Upper lobe of right lung (tissue), 1 donor: ENCODE measurements at regions not wholly inside any gene's neighbourhood (a gene's known extent, or its start where the extent isn't known, plus 50 kb on each side); places are given as distances from the start of the nearest gene placed in this dataset.

ENCODE experiments used
- ATAC-seq: fragments of 200-7000 bp; cut with Tn5 transposase; one replicate; pipeline ENCODE4 v1.9.1; 2020; ENCODE audit warnings: mild to moderate bottlenecking, moderate library complexity
- DNase-seq: peaks from one replicate; pipeline ENCODE4 v3.0.0-alpha.2; 2020
- H3K27ac ChIP-seq: fragments of 200-600 bp; one replicate; pipeline ENCODE4 v1.8.0; 2022
- H3K27me3 ChIP-seq: fragments of 200-600 bp; one replicate; pipeline ENCODE4 v1.8.0; 2022; ENCODE audit warnings: mild to moderate bottlenecking
- H3K36me3 ChIP-seq: fragments of 200-600 bp; one replicate; pipeline ENCODE4 v1.8.0; 2022
- H3K4me1 ChIP-seq: fragments of 200-600 bp; one replicate; pipeline ENCODE4 v1.8.0; 2022
- H3K4me3 ChIP-seq: fragments of 200-600 bp; one replicate; pipeline ENCODE4 v1.8.0; 2022; ENCODE audit warnings: mild to moderate bottlenecking
- H3K9me3 ChIP-seq: fragments of 200-600 bp; one replicate; pipeline ENCODE4 v1.8.0; 2022
- CTCF ChIP-seq: fragments of 200-600 bp; IDR thresholded peaks from one replicate; pipeline ENCODE4 v1.8.0; 2022; ENCODE audit warnings: antibody characterized with exemption
- intact Hi-C: fragments of 100-400 bp; cut with DNase I; formaldehyde crosslinking; loops from one replicate; pipeline ENCODE4 v1.11.0; 2022
- donor health status: DM: no; HTN: yes; CAD: no; lungs with severe emphysema.

DNA sequence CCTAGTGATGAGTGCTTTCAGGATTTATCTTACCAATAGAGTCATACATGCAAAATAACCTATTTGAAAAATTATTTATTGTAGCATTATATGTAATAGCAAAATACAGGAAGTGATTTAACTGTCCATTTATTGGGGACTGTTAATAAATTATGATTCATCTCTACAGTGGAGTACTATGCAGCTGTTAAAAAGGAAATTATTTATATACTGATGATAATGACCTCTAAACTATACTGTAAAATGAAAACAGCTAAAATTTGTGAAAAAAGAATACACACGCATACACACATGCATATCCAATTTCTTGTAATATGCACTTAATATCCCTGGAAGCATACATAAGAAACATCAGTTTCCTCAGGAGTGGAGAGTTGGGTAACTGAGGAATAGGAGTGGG lies 58.0 kb upstream of the PALM2AKAP2 start:
- ATAC-seq (no peak), DNase-seq (no peak)
- intact Hi-C loops = no loop called here
- H3K9me3 ChIP-seq = no peaks in the 10 kb centered on the region
- no peak overlapping the region for H3K27ac ChIP-seq
- no peak for TF ChIP-seq CTCF
- no peak overlapping the region for H3K4me3 ChIP-seq
- H3K36me3 ChIP-seq = no peaks in the 10 kb centered on the region
- no peaks in the 10 kb centered on the region for H3K4me1 ChIP-seq
- no peaks in the 10 kb centered on the region for H3K27me3 ChIP-seq

DNA sequence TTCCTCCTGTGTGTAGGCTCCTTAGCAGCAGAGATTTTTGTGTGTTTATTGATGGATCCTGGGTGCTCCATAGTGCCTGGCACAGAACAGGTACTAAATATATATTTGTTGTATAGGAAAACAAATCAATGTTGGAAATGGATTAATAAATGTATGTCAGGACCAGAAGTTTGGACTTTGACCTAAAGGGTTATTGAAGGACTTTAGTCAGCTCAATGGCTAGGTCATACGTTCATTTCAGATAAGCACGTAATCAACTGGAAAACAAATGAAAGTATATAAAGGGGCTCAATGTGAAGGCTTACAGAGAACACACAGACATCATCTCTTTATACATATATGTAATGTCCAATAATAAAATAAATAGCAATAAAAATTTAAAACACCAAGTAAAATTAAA lies 56.2 kb upstream of the PALM2AKAP2 start:
- ATAC-seq (no peak), DNase-seq (no peak)
- Histone ChIP-seq H3K27me3 (no peaks in the 10 kb centered on the region), H3K36me3 (no peaks in the 10 kb centered on the region), H3K27ac (no peak overlapping the region), H3K4me3 (no peak overlapping the region), H3K9me3 (no peaks in the 10 kb centered on the region), H3K4me1 (no peaks in the 10 kb centered on the region)
- intact Hi-C loops = no loop called here
- no peak for TF ChIP-seq CTCF

DNA sequence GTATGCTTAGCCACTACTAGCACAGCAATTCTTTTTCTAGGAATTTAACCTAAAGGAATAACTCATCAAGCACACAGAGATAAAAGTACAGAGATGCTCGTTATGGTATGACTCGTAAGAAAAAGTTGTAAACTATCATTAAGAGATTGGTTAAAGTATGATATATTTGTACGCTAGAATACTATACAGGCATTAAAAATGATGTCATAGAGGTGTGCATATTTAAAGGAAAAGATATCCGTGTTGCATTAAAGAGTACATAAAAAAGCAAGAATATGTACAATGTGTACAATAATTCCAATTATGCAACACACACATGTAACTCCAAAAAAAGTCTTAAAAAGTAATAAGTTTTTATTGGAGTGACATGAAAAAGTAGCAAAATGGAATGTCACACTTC lies 54.5 kb upstream of the PALM2AKAP2 start:
- DNase-seq (no peak), ATAC-seq (no peak)
- no peaks in the 10 kb centered on the region for H3K27me3 ChIP-seq
- no peaks in the 10 kb centered on the region for H3K4me1 ChIP-seq
- intact Hi-C loops = no loop called here
- no peak overlapping the region for H3K27ac ChIP-seq
- no peak overlapping the region for H3K4me3 ChIP-seq
- H3K9me3 ChIP-seq = no peaks in the 10 kb centered on the region
- TF ChIP-seq CTCF = no peak
- no peaks in the 10 kb centered on the region for H3K36me3 ChIP-seq

DNA sequence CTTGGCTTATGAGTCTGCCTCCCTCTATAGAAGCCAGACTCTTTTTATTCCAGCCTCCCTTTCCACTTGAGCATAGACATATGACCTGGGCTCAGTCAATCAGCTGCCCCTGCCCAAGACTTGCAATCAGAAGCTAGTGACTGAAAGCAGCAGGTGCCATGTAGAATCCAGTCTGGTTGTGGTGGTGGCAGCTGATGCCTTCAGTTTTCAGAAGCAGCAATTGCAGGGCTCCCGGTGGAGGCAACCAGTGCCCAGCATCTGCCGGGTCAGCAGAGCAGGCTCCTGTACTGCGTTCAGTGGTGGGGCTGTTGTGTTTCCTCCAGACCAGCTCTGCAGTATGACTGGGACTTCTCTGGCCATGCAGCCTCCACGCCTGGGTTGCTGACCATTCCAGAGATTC lies 53.9 kb upstream of the PALM2AKAP2 start:
- H3K27me3 ChIP-seq = no peaks in the 10 kb centered on the region
- H3K4me3 ChIP-seq = no peak overlapping the region
- DNase-seq (no peak), ATAC-seq (no peak)
- H3K36me3 ChIP-seq = no peaks in the 10 kb centered on the region
- H3K4me1 ChIP-seq = no peaks in the 10 kb centered on the region
- H3K9me3 ChIP-seq = no peaks in the 10 kb centered on the region
- TF ChIP-seq CTCF = no peak
- H3K27ac ChIP-seq = no peak overlapping the region
- intact Hi-C loops = no loop called here

GRCh38 chr9:109728686-109729300 lies 51.2 kb upstream of the PALM2AKAP2 start:
- intact Hi-C loops = no loop called here
- no peak overlapping the region for H3K27ac ChIP-seq
- H3K36me3 ChIP-seq = no peaks in the 10 kb centered on the region
- no peaks in the 10 kb centered on the region for H3K27me3 ChIP-seq
- H3K4me3 ChIP-seq = no peak overlapping the region
- peaks cover 5% of the 10 kb centered on the region for H3K4me1 ChIP-seq
- no peaks in the 10 kb centered on the region for H3K9me3 ChIP-seq
- DNase-seq (no peak), ATAC-seq (no peak)
- no peak for TF ChIP-seq CTCF

DNA sequence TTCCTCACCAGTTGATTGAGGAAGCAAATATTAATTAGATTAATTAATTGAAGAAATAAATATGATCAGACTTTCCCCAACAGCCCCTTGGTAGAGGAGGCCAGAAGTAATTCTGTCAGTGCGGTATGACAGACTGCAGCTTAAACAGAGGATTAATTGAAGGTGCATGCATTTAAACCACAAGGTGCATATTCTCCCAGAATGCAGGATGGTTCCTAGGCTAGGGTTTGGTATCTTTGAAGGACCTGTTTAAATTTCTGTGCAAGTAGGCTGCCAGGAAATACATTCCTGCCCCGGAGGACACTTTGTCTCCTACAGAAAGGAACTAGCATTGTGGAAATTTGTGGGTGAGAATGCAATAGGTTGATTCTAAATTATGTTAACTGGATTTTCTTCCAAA lies 50.5 kb upstream of the PALM2AKAP2 start:
- H3K4me1 ChIP-seq = peaks cover 8% of the 10 kb centered on the region
- TF ChIP-seq CTCF = no peak

More for the DNA sequence above, 50.5 kb upstream of the PALM2AKAP2 start:
- ATAC-seq = no peak
- Histone ChIP-seq H3K4me3 (no peak overlapping the region), H3K9me3 (no peaks in the 10 kb centered on the region), H3K36me3 (no peaks in the 10 kb centered on the region), H3K27ac (no peak overlapping the region), H3K27me3 (no peaks in the 10 kb centered on the region)
- no peak for DNase-seq
- intact Hi-C loops = no loop called here
